PFSK-1 (cell line): ENCODE measurements at regions not wholly inside any gene's neighbourhood (a gene's known extent, or its start where the extent isn't known, plus 50 kb on each side); places are given as distances from the start of the nearest gene placed in this dataset.

Experiments
- FOXP2 ChIP-seq: optimal IDR thresholded peaks from 2 replicates; pipeline ENCODE3; 2011; ENCODE audit warnings: borderline replicate concordance, control low read depth, inconsistent platforms; ENCODE audit not compliant: insufficient read depth; ENCODE audit errors: extremely low read length, extremely low read depth
- POLR2AphosphoS5 ChIP-seq: IDR thresholded peaks from 2 replicates; pipeline ENCODE4 v1.6.1; 2012; ENCODE audit warnings: low read depth, mild to moderate bottlenecking, control low read depth, low read length, moderate library complexity
- REST ChIP-seq, 2 experiments: IDR thresholded peaks; 2 replicates each; pipeline versions ENCODE4 v1.6.1 to v1.8.0; 2011 to 2012; ENCODE audit warnings: low read depth in 2 of 2, low read length in 2 of 2, control low read depth in 1 of 2, inconsistent platforms in 1 of 2, mild to moderate bottlenecking in 1 of 2, moderate library complexity in 1 of 2; ENCODE audit not compliant: insufficient read depth in 1 of 2

- no peak for TF ChIP-seq POLR2AphosphoS5
- TF ChIP-seq REST (IDR thresholded peaks at IDR 0.05; ENCODE audit: insufficient read depth in 1 of 2, low read depth in 2 of 2, low read length in 2 of 2) = no peak
- no peak for TF ChIP-seq FOXP2
Measured at GRCh38 chr12:66852091-66852490, 173.2 kb upstream of the GRIP1 start.
